ENCODE measurements at regions not wholly inside any gene's neighbourhood (a gene's known extent, or its start where the extent isn't known, plus 50 kb on each side); places are given as distances from the start of the nearest gene placed in this dataset.

- no peak overlapping the region for H3K27ac Mint-ChIP-seq
- Histone ChIP-seq H2AFZ (ENCODE audit: insufficient read depth, low read depth, low read length, poor library complexity, severe bottlenecking) (no peak overlapping the region), H3K4me1 (ENCODE audit: control insufficient read depth in 1 of 2, insufficient read depth in 2 of 2, low read length in 2 of 2) (no peaks in the 10 kb centered on the region), H3K4me3 (replicated peaks in 1 of 3; ENCODE audit: low read depth in 2 of 3, low read length in 3 of 3) (no peak overlapping the region), H3K9ac (ENCODE audit: insufficient read depth, low read length, poor library complexity, severe bottlenecking) (no peak overlapping the region), H3K27me3 (ENCODE audit: control insufficient read depth in 2 of 2, insufficient read depth in 2 of 2, low read length in 2 of 2) (no peaks in the 10 kb centered on the region), H4K20me1 (ENCODE audit: insufficient read depth, low read length) (no peaks in the 10 kb centered on the region), H3K27ac (ENCODE audit: low read depth in 1 of 2, low read length in 2 of 2) (no peak overlapping the region), H3K9me3 (replicated peaks in 1 of 2; ENCODE audit: control insufficient read depth in 1 of 2, insufficient read depth in 1 of 2, low read length in 2 of 2) (peaks cover 31 to 42% of the 10 kb centered on the region in 2 donors), H3K79me2 (ENCODE audit: insufficient read depth, low read length) (no peaks in the 10 kb centered on the region), H3K4me2 (replicated peaks; ENCODE audit: extremely low read depth, low read length, poor library complexity, severe bottlenecking) (no peak overlapping the region), H3K36me3 (replicated peaks in 1 of 2; ENCODE audit: control insufficient read depth in 1 of 2, insufficient read depth in 2 of 2, low read length in 2 of 2) (no peaks in the 10 kb centered on the region)
- no peak for TF ChIP-seq CTCF (IDR thresholded peaks at IDR 0.05)
- peaks cover 15 to 38% (median 24%) of the 10 kb centered on the region in 7 donors for H3K9me3 Mint-ChIP-seq
- H3K27me3 Mint-ChIP-seq (ENCODE audit: low read depth in 3 of 3), result peaks cover 0 to 1% (median 0%) of the 10 kb centered on the region in 3 donors
- intact Hi-C loops (cut with micrococcal nuclease), result no loop called here
- DNase-seq, result no peak
- 88% methylated on average over 13 of the region's 13 CpGs for WGBS (ENCODE audit: insufficient coverage)
- H3K4me1 Mint-ChIP-seq, result no peaks in the 10 kb centered on the region
- H3K4me3 Mint-ChIP-seq, result no peak overlapping the region
- H3K36me3 Mint-ChIP-seq, result no peaks in the 10 kb centered on the region
Observed at GRCh38 chr4:95979961-95980876, 140.3 kb downstream of the PDHA2 start.

GRCh38 chr4:95980877-95981360, 141.0 kb downstream of the PDHA2 start:
- Histone ChIP-seq H3K4me1 (ENCODE audit: control insufficient read depth in 1 of 2, insufficient read depth in 2 of 2, low read length in 2 of 2) (no peaks in the 10 kb centered on the region), H3K4me2 (replicated peaks; ENCODE audit: extremely low read depth, low read length, poor library complexity, severe bottlenecking) (no peak overlapping the region), H3K79me2 (ENCODE audit: insufficient read depth, low read length) (no peaks in the 10 kb centered on the region), H3K9me3 (replicated peaks in 1 of 2; ENCODE audit: control insufficient read depth in 1 of 2, insufficient read depth in 1 of 2, low read length in 2 of 2) (peaks cover 35 to 42% of the 10 kb centered on the region in 2 donors), H3K36me3 (replicated peaks in 1 of 2; ENCODE audit: control insufficient read depth in 1 of 2, insufficient read depth in 2 of 2, low read length in 2 of 2) (no peaks in the 10 kb centered on the region), H4K20me1 (ENCODE audit: insufficient read depth, low read length) (no peaks in the 10 kb centered on the region), H3K9ac (ENCODE audit: insufficient read depth, low read length, poor library complexity, severe bottlenecking) (no peak overlapping the region), H3K27me3 (ENCODE audit: control insufficient read depth in 2 of 2, insufficient read depth in 2 of 2, low read length in 2 of 2) (no peaks in the 10 kb centered on the region), H2AFZ (ENCODE audit: insufficient read depth, low read depth, low read length, poor library complexity, severe bottlenecking) (no peak overlapping the region), H3K4me3 (replicated peaks in 1 of 3; ENCODE audit: low read depth in 2 of 3, low read length in 3 of 3) (no peak overlapping the region), H3K27ac (ENCODE audit: low read depth in 1 of 2, low read length in 2 of 2) (no peak overlapping the region)
- intact Hi-C loops (cut with micrococcal nuclease), result no loop called here
- H3K27ac Mint-ChIP-seq, result no peak overlapping the region
- 86% methylated on average over 3 of the region's 3 CpGs for WGBS (ENCODE audit: insufficient coverage)
- H3K27me3 Mint-ChIP-seq (ENCODE audit: low read depth in 3 of 3), result peaks cover 0 to 1% (median 0%) of the 10 kb centered on the region in 3 donors
- peaks cover 15 to 34% (median 23%) of the 10 kb centered on the region in 7 donors for H3K9me3 Mint-ChIP-seq
- H3K4me3 Mint-ChIP-seq, result no peak overlapping the region
- no peaks in the 10 kb centered on the region for H3K4me1 Mint-ChIP-seq
- TF ChIP-seq CTCF (IDR thresholded peaks at IDR 0.05), result no peak
- no peaks in the 10 kb centered on the region for H3K36me3 Mint-ChIP-seq
- DNase-seq, result no peak
